ENCODE measurements at regions not wholly inside any gene's neighbourhood (a gene's known extent, or its start where the extent isn't known, plus 50 kb on each side); places are given as distances from the start of the nearest gene placed in this dataset.

DNA sequence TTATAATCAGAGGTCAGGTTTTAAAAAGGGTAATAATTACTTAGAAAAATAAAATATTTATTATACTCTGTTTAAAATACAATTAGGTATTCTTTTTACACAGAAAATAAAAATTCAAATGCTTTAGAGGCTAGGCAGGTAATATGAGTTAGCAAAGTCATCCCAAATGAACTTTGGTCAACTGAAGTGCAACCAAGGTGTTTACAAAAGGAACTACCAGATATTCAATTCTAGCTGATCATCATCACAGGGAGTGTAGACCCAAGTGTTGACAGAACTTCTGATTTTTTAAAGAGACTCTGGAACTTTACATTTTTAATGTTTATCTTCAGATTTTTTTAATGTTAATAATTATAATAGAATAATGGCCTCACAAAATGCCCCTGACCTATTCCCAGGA is 59.3 kb upstream of the COL5A2 start:
- TF ChIP-seq, protein P1, sequence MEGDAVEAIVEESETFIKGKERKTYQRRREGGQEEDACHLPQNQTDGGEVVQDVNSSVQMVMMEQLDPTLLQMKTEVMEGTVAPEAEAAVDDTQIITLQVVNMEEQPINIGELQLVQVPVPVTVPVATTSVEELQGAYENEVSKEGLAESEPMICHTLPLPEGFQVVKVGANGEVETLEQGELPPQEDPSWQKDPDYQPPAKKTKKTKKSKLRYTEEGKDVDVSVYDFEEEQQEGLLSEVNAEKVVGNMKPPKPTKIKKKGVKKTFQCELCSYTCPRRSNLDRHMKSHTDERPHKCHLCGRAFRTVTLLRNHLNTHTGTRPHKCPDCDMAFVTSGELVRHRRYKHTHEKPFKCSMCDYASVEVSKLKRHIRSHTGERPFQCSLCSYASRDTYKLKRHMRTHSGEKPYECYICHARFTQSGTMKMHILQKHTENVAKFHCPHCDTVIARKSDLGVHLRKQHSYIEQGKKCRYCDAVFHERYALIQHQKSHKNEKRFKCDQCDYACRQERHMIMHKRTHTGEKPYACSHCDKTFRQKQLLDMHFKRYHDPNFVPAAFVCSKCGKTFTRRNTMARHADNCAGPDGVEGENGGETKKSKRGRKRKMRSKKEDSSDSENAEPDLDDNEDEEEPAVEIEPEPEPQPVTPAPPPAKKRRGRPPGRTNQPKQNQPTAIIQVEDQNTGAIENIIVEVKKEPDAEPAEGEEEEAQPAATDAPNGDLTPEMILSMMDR (conservative IDR thresholded peaks at IDR 0.05 in 1 of 2, IDR thresholded peaks at IDR 0.05 in 1 of 2; ENCODE audit: low read depth in 1 of 2, low read length in 2 of 2), result no peak
- no peak for TF ChIP-seq EZH2 (IDR thresholded peaks at IDR 0.05; ENCODE audit: low read length, missing control alignments)

Measured in fibroblast of lung (primary cell).